Astrocyte of the spinal cord (primary cell): ENCODE measurements at regions not wholly inside any gene's neighbourhood (a gene's known extent, or its start where the extent isn't known, plus 50 kb on each side); places are given as distances from the start of the nearest gene placed in this dataset.

Source experiments
- DNase-seq: peaks from one replicate; pipeline ENCODE4 v3.0.0; 2011; ENCODE audit warnings: low read depth, low spot score
- H3K4me3 ChIP-seq: 2 replicates; pipeline ENCODE4 v1.5.1; 2011; ENCODE audit warnings: low read depth, mild to moderate bottlenecking, low read length, moderate library complexity
- in situ Hi-C: cut with HindIII; loops from 2 replicates; pipeline ENCODE4 v1.10.0; 2017; ENCODE audit warnings: low sequenced_read_pairs
- TF ChIP-seq, protein P1 (sequence below): IDR thresholded peaks from 2 replicates; pipeline ENCODE4 v1.5.1; 2012; ENCODE audit warnings: low read depth, mild to moderate bottlenecking, low read length, inconsistent platforms

DNA sequence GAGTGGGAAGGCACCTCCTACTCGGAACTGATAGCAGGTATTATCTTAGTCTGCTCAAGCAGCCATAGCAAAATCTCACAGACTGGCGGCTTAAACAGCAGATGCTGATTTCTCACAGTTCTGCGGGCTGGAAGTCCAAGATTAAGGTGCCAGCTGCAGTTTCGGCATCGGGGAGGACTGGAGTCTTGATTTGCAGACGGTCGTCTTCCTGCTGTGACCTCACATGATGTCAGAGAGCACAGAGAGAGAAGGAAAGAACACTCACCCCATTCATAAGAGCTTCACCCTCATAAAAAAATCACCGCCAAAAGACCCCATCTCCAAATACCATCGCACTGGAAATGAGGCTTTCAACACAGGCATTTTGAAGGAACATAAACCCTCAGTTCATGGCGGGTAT, 216.5 kb upstream of the PITRM1 start:
- DNase-seq = no peak
- in situ Hi-C loops = no loop called here
- TF ChIP-seq, protein P1, sequence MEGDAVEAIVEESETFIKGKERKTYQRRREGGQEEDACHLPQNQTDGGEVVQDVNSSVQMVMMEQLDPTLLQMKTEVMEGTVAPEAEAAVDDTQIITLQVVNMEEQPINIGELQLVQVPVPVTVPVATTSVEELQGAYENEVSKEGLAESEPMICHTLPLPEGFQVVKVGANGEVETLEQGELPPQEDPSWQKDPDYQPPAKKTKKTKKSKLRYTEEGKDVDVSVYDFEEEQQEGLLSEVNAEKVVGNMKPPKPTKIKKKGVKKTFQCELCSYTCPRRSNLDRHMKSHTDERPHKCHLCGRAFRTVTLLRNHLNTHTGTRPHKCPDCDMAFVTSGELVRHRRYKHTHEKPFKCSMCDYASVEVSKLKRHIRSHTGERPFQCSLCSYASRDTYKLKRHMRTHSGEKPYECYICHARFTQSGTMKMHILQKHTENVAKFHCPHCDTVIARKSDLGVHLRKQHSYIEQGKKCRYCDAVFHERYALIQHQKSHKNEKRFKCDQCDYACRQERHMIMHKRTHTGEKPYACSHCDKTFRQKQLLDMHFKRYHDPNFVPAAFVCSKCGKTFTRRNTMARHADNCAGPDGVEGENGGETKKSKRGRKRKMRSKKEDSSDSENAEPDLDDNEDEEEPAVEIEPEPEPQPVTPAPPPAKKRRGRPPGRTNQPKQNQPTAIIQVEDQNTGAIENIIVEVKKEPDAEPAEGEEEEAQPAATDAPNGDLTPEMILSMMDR = no peak
- no peak overlapping the region for H3K4me3 ChIP-seq

DNA sequence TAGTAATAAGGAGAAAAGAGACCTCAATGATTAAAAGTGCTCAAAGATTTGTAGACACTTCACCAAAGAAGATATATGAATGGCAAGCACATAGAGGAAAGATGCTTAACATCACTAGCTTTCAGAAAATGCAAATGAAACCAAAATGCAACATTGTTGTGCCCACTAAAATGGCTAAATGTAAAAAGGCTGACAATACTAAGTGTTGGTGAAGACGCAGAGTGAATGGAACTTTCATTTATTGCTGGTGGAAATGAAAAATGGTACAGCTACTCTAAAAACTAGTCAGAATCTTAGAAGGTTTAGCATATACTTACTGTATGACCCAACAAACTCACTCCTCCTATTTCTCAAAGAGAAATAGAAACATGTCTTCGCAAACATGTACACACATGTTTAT, 212.9 kb upstream of the PITRM1 start:
- no peak for DNase-seq
- TF ChIP-seq, protein P1 = no peak
- in situ Hi-C loops = no loop called here
- H3K4me3 ChIP-seq = no peak overlapping the region

DNA sequence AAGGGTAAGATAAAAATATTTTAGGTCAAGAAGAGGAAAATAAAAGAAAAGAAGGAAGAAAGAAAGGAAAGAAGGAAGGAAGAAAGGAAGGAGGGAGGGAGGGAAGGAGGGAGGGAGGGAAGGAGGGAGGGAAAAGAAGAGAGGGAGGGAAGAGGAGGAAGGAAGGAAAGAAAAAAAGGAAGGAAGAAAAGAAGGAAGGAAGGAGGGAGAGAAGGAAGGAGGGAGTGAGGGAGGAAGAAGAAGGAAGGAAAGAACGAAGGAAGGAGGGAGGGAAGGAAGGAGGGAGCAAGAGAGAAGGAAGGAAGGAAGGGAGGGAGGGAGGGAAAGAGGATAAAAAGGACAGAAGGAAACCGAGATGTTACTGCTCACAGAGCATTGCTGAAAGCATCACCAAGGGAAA, 209.5 kb upstream of the PITRM1 start:
- in situ Hi-C loops = no loop called here
- H3K4me3 ChIP-seq = no peak overlapping the region
- DNase-seq = no peak
- TF ChIP-seq, protein P1 = no peak

DNA sequence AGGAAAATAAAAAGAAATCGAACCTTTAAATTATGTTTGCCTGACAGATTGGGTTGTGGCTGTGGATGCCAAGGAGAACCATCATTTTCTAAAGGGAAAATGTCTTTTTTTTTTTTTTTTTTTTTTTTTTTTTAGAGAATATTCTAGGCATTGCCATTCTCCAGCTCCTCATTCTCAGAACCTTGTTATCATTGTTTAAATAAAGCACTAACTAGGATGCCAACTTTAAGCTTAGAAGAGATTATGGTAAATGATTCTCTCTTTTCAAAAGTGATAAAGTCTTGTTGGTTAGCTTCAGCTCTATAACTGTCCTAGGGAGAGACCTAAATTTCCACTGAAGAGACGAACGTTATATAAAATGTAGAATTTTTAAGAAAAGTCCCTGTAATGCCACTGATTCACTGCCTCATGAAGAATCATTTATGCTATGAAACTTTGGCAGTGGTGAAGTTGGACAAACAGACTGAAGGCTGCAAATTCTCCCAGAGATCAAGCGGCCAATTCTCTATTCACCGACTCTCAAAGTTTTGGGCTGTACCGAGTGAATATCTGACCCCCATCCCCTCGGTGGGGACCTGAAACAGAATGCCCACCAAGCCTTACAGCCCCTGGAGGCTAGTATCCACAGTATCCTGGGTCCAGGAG, 207.9 kb upstream of the PITRM1 start:
- no peak for DNase-seq
- in situ Hi-C loops = no loop called here
- TF ChIP-seq, protein P1 = no peak
- no peak overlapping the region for H3K4me3 ChIP-seq

DNA sequence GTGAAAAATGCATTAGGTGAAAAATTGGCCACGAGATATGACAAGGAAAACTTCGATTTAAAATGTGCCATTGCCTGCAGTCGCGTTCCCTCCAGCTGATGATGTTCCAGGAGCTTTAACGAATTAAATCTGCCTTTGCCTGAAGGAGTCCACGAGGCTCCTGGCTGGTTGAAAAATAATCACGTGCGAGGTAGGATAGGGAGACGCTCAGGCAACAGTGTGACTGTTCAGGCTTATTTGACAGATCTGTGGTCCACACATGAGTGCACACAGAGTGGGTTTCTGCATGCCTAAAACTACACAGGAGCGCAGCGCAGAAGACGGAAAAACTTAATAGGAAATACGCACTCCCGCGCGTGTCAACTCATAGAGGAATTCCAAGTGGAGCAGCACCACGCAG, 204.0 kb upstream of the PITRM1 start:
- DNase-seq = no peak
- TF ChIP-seq, protein P1 = no peak
- no peak overlapping the region for H3K4me3 ChIP-seq
- in situ Hi-C loops = no loop called here

DNA sequence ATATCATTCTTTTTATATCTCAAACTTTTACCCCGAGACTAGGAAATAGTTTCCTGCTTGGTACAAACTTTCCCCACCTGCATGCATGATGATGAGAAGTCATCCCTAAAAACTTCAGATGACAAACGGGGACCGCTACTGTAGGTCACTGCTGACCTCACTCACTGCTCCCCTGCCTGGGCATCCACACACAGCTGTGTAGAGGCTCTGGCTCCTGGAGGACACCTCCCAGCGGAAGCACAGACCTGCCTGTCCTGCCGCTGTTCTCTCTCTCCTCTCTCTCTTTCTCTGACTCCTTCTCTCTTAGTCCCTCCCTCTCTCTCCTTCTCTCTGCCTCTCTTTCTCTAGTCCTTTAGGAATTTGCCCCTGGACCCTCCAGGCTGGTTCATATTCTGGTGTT, 202.9 kb upstream of the PITRM1 start:
- no peak overlapping the region for H3K4me3 ChIP-seq
- no peak for DNase-seq
- TF ChIP-seq, protein P1 = no peak
- in situ Hi-C loops = no loop called here
